ENCODE measurements at regions not wholly inside any gene's neighbourhood (a gene's known extent, or its start where the extent isn't known, plus 50 kb on each side); places are given as distances from the start of the nearest gene placed in this dataset.
A peak's percentile ranks its signal among the peaks of the same experiment; 100 is the strongest.

DNA sequence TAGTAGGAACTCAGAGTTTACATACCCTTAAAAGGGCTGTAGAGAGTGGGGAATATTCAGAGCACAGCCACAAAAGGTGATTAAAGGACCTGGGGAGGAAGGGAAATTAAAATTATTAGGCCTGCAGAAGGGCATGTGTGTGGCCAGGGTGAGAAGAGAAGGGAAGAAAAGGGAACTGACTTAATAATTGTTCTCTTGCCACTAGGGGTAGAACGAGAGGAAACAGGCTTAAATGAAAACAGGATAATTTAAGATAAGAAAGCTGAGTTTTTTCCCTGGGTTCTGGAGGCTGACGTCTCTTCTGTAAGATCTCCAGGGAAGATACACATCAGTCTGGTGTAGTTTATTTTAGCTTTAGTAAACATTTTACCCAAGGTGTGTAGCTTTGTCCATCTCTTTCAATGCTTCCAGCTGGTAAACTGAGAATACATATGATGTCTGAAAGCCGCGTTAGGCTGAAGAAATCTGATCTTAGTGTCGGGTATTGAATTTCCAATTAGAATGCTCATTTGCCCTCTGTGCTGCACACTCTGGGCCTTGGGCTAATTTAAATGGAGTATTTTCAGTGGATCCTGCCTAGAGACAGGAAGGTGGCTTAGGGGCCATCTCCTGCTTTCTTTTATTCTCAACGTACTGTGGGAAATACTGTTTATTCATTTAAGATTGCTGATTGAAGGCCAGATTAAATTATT, 416.8 kb downstream of the TMEM38B start:
- Histone ChIP-seq H4K20me1 (ENCODE audit: control insufficient read depth, extremely low read depth, insufficient read depth, low read length) (no peaks in the 10 kb centered on the region), H3K9me3 (ENCODE audit: control insufficient read depth, low read depth, low read length) (no peaks in the 10 kb centered on the region), H3K79me2 (ENCODE audit: control insufficient read depth, insufficient read depth, low read length) (no peaks in the 10 kb centered on the region), H3K36me3 (ENCODE audit: control insufficient read depth in 2 of 2, extremely low read depth in 1 of 2, insufficient read depth in 2 of 2, low read length in 2 of 2) (no peaks in the 10 kb centered on the region), H3K27ac (ENCODE audit: control insufficient read depth, insufficient read depth, low read length) (no peak overlapping the region), H3K4me1 (ENCODE audit: control insufficient read depth, extremely low read depth, insufficient read depth, low read length) (peaks cover 19% of the 10 kb centered on the region), H3K9me1 (ENCODE audit: control insufficient read depth, extremely low read depth, insufficient read depth, low read length) (no peaks in the 10 kb centered on the region), H3K4me2 (ENCODE audit: control insufficient read depth, extremely low read depth, insufficient read depth, low read depth, low read length) (no peak overlapping the region), H2AFZ (ENCODE audit: control insufficient read depth, low read length) (peak overlapping the region; percentile 17), H3K4me3 (ENCODE audit: control insufficient read depth in 2 of 3, extremely low read depth in 1 of 3, insufficient read depth in 2 of 3, low read depth in 1 of 3, low read length in 3 of 3) (no peak overlapping the region), H3K27me3 (ENCODE audit: control insufficient read depth, extremely low read depth, insufficient read depth, low read length) (no peaks in the 10 kb centered on the region), H3K9ac (ENCODE audit: control insufficient read depth, extremely low read depth, insufficient read depth, low read length) (no peak overlapping the region)
- FAIRE-seq: no peak
- no peak for DNase-seq (ENCODE audit: low read depth, low spot score)
- dilution Hi-C loops (cut with MboI; ENCODE audit: extremely low pct_ligation_motif_present, low sequenced_read_pairs): no loop called here
- TF ChIP-seq, protein P1, sequence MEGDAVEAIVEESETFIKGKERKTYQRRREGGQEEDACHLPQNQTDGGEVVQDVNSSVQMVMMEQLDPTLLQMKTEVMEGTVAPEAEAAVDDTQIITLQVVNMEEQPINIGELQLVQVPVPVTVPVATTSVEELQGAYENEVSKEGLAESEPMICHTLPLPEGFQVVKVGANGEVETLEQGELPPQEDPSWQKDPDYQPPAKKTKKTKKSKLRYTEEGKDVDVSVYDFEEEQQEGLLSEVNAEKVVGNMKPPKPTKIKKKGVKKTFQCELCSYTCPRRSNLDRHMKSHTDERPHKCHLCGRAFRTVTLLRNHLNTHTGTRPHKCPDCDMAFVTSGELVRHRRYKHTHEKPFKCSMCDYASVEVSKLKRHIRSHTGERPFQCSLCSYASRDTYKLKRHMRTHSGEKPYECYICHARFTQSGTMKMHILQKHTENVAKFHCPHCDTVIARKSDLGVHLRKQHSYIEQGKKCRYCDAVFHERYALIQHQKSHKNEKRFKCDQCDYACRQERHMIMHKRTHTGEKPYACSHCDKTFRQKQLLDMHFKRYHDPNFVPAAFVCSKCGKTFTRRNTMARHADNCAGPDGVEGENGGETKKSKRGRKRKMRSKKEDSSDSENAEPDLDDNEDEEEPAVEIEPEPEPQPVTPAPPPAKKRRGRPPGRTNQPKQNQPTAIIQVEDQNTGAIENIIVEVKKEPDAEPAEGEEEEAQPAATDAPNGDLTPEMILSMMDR (optimal IDR thresholded peaks at IDR 0.05 in 1 of 3, IDR thresholded peaks at IDR 0.05 in 1 of 3, conservative IDR thresholded peaks at IDR 0.05 in 1 of 3; ENCODE audit: extremely low read depth in 1 of 3, insufficient read depth in 2 of 3, low read length in 3 of 3): no peak
- TF ChIP-seq EZH2 (IDR thresholded peaks at IDR 0.05; ENCODE audit: low read length): no peak

- no peak overlapping the region for H3K27ac ChIP-seq (ENCODE audit: control insufficient read depth, insufficient read depth, low read length)
- no peaks in the 10 kb centered on the region for H3K79me2 ChIP-seq (ENCODE audit: control insufficient read depth, insufficient read depth, low read length)
- DNase-seq (ENCODE audit: low read depth, low spot score): no peak
- dilution Hi-C loops (cut with MboI; ENCODE audit: extremely low pct_ligation_motif_present, low sequenced_read_pairs): no loop called here
- no peak overlapping the region for H3K9ac ChIP-seq (ENCODE audit: control insufficient read depth, extremely low read depth, insufficient read depth, low read length)
- no peak for FAIRE-seq
- H3K36me3 ChIP-seq (ENCODE audit: control insufficient read depth in 2 of 2, extremely low read depth in 1 of 2, insufficient read depth in 2 of 2, low read length in 2 of 2): no peaks in the 10 kb centered on the region
- H3K4me2 ChIP-seq (ENCODE audit: control insufficient read depth, extremely low read depth, insufficient read depth, low read depth, low read length): no peak overlapping the region
- H3K9me1 ChIP-seq (ENCODE audit: control insufficient read depth, extremely low read depth, insufficient read depth, low read length): no peaks in the 10 kb centered on the region
- H4K20me1 ChIP-seq (ENCODE audit: control insufficient read depth, extremely low read depth, insufficient read depth, low read length): no peaks in the 10 kb centered on the region
- no peaks in the 10 kb centered on the region for H3K27me3 ChIP-seq (ENCODE audit: control insufficient read depth, extremely low read depth, insufficient read depth, low read length)
- peaks cover 19% of the 10 kb centered on the region for H3K4me1 ChIP-seq (ENCODE audit: control insufficient read depth, extremely low read depth, insufficient read depth, low read length)
- H2AFZ ChIP-seq (ENCODE audit: control insufficient read depth, low read length): no peak overlapping the region
- no peaks in the 10 kb centered on the region for H3K9me3 ChIP-seq (ENCODE audit: control insufficient read depth, low read depth, low read length)
- TF ChIP-seq EZH2 (IDR thresholded peaks at IDR 0.05; ENCODE audit: low read length): no peak
- TF ChIP-seq, protein P1 (optimal IDR thresholded peaks at IDR 0.05 in 1 of 3, IDR thresholded peaks at IDR 0.05 in 1 of 3, conservative IDR thresholded peaks at IDR 0.05 in 1 of 3; ENCODE audit: extremely low read depth in 1 of 3, insufficient read depth in 2 of 3, low read length in 3 of 3): no peak
- H3K4me3 ChIP-seq (ENCODE audit: control insufficient read depth in 2 of 3, extremely low read depth in 1 of 3, insufficient read depth in 2 of 3, low read depth in 1 of 3, low read length in 3 of 3): no peak overlapping the region
Observed at GRCh38 chr9:106112935-106113334, 418.6 kb downstream of the TMEM38B start.
